Stimulated activated naive CD4-positive, alpha-beta T cell treated with Interleukin-2 at 50 U/mL for 16 hours (primary cell): ENCODE measurements at regions not wholly inside any gene's neighbourhood (a gene's known extent, or its start where the extent isn't known, plus 50 kb on each side); places are given as distances from the start of the nearest gene placed in this dataset.
A peak's percentile ranks its signal among the peaks of the same experiment; 100 is the strongest.

Experiments used
- DNase-seq: peaks from one replicate; lab custom pipeline; 2025; lab: John Stamatoyannopoulos, UW

GRCh38 chr14:30299915-30300314 lies 259.0 kb upstream of the G2E3 start:
- DNase-seq: no peak

GRCh38 chr14:30303350-30303749 lies 255.6 kb upstream of the G2E3 start:
- DNase-seq: no peak

- no peak for DNase-seq
Measured at GRCh38 chr14:30305346-30305745, 253.6 kb upstream of the G2E3 start.

GRCh38 chr14:30309405-30309804 lies 249.6 kb upstream of the G2E3 start:
- no peak for DNase-seq

GRCh38 chr14:30312214-30312613 lies 246.7 kb upstream of the G2E3 start:
- no peak for DNase-seq

- DNase-seq: no peak
Measured at GRCh38 chr14:30317729-30318128, 241.2 kb upstream of the G2E3 start.

- no peak for DNase-seq
Measured at GRCh38 chr14:30322819-30323218, 236.1 kb upstream of the G2E3 start.

GRCh38 chr14:30330033-30330432 lies 228.9 kb upstream of the G2E3 start:
- no peak for DNase-seq

- no peak for DNase-seq
Measured at GRCh38 chr14:30330445-30330844, 228.5 kb upstream of the G2E3 start.

GRCh38 chr14:30331030-30331429 lies 227.9 kb upstream of the G2E3 start:
- DNase-seq: no peak

GRCh38 chr14:30332374-30332773 lies 226.6 kb upstream of the G2E3 start:
- no peak for DNase-seq

GRCh38 chr14:30333934-30334333 lies 225.0 kb upstream of the G2E3 start:
- no peak for DNase-seq

- DNase-seq: no peak
Measured at GRCh38 chr14:30337456-30337855, 221.5 kb upstream of the G2E3 start.

- no peak for DNase-seq
Measured at GRCh38 chr14:30339311-30339901, 219.6 kb upstream of the G2E3 start.

- DNase-seq: no peak
Measured at GRCh38 chr14:30340495-30340894, 218.5 kb upstream of the G2E3 start.

- no peak for DNase-seq
Measured at GRCh38 chr14:30345511-30345910, 213.4 kb upstream of the G2E3 start.

- DNase-seq: no peak
Measured at GRCh38 chr14:30348445-30348844, 210.5 kb upstream of the G2E3 start.

- DNase-seq: no peak
Measured at GRCh38 chr14:30349520-30349919, 209.4 kb upstream of the G2E3 start.

GRCh38 chr14:30354439-30354838 lies 204.5 kb upstream of the G2E3 start:
- no peak for DNase-seq

GRCh38 chr14:30355431-30355913 lies 203.5 kb upstream of the G2E3 start:
- DNase-seq: peak; percentile 10

GRCh38 chr14:30356438-30357202 lies 202.3 kb upstream of the G2E3 start:
- DNase-seq: no peak

- DNase-seq: no peak
Measured at GRCh38 chr14:30357791-30358190, 201.2 kb upstream of the G2E3 start.

GRCh38 chr14:30362369-30363218 lies 196.4 kb upstream of the G2E3 start:
- no peak for DNase-seq
